ENCODE measurements at regions not wholly inside any gene's neighbourhood (a gene's known extent, or its start where the extent isn't known, plus 50 kb on each side); places are given as distances from the start of the nearest gene placed in this dataset.

DNA sequence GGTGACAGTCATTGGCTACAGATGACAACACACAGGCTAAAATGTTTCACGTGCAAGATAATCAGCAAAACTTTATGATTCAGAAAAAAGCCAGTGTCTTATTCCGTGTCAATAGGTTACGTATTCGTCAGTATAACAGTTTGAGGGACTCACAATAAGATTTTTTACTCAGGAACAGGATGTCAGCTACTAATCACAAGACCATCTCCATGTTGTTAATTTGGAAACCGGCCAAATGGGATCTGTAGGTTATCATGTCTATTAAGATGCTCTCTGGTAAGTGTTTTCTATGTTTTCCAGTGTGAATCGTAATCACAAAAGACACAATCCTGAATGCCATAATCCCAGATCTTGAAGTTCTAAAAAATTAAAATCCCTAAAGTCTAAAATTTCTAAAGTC is 197.3 kb downstream of the ETV1 start:
- H3K9me1 ChIP-seq (replicated peaks; ENCODE audit: control insufficient read depth, extremely low read depth, insufficient read depth, low read length), result no peaks in the 10 kb centered on the region
- ChIA-PET POLR2A (no interaction called here), CTCF (no interaction called here)
- no peak overlapping the region for H3K4me3 ChIP-seq (replicated peaks in 1 of 3; ENCODE audit: insufficient read depth in 1 of 3, low read depth in 1 of 3, low read length in 3 of 3)
- no peaks in the 10 kb centered on the region for H3K79me2 ChIP-seq (ENCODE audit: control insufficient read depth, insufficient read depth, low read length)
- H3K9ac ChIP-seq (replicated peaks; ENCODE audit: extremely low read depth, insufficient read depth, low read length), result no peak overlapping the region
- no TSS peak for BruUV-seq (replicated peaks)
- H3K4me1 ChIP-seq (ENCODE audit: control insufficient read depth, extremely low read depth, insufficient read depth, low read length), result no peaks in the 10 kb centered on the region
- TF ChIP-seq, protein P1, sequence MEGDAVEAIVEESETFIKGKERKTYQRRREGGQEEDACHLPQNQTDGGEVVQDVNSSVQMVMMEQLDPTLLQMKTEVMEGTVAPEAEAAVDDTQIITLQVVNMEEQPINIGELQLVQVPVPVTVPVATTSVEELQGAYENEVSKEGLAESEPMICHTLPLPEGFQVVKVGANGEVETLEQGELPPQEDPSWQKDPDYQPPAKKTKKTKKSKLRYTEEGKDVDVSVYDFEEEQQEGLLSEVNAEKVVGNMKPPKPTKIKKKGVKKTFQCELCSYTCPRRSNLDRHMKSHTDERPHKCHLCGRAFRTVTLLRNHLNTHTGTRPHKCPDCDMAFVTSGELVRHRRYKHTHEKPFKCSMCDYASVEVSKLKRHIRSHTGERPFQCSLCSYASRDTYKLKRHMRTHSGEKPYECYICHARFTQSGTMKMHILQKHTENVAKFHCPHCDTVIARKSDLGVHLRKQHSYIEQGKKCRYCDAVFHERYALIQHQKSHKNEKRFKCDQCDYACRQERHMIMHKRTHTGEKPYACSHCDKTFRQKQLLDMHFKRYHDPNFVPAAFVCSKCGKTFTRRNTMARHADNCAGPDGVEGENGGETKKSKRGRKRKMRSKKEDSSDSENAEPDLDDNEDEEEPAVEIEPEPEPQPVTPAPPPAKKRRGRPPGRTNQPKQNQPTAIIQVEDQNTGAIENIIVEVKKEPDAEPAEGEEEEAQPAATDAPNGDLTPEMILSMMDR (IDR thresholded peaks at IDR 0.05; ENCODE audit: extremely low read depth in 1 of 2, insufficient read depth in 1 of 2, low read depth in 1 of 2, low read length in 2 of 2), result no peak
- TF ChIP-seq MYC (IDR thresholded peaks at IDR 0.05; ENCODE audit: low read depth, low read length) (no peak), FOS (IDR thresholded peaks at IDR 0.05; ENCODE audit: borderline replicate concordance, insufficient read depth, low read length) (no peak), JUN (IDR thresholded peaks at IDR 0.05; ENCODE audit: borderline replicate concordance, insufficient read depth, insufficient read length, low read depth) (no peak), POLR2AphosphoS5 (IDR thresholded peaks at IDR 0.05; ENCODE audit: insufficient read depth, low read depth, low read length) (no peak), POLR2A (IDR thresholded peaks at IDR 0.05; ENCODE audit: low read depth, low read length) (no peak), EZH2 (IDR thresholded peaks at IDR 0.05; ENCODE audit: borderline replicate concordance, low read depth, low read length, severe bottlenecking) (no peak), GATA2 (IDR thresholded peaks at IDR 0.05; ENCODE audit: insufficient read depth, insufficient read length, low read depth, low read length) (no peak)
- TF ChIP-seq, protein P2, sequence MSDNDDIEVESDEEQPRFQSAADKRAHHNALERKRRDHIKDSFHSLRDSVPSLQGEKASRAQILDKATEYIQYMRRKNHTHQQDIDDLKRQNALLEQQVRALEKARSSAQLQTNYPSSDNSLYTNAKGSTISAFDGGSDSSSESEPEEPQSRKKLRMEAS (IDR thresholded peaks at IDR 0.05; ENCODE audit: insufficient read depth, insufficient read length), result no peak
- intact Hi-C loops (cut with micrococcal nuclease) (no loop called here), dilution Hi-C loops (cut with MboI; ENCODE audit: extremely low pct_ligation_motif_present, low sequenced_read_pairs) (no loop called here)
- H3K9me3 ChIP-seq (replicated peaks; ENCODE audit: control insufficient read depth, insufficient read depth, low read length), result no peaks in the 10 kb centered on the region
- DNase-seq (ENCODE audit: low read depth, low spot score), result no peak
- no peaks in the 10 kb centered on the region for H4K20me1 ChIP-seq (replicated peaks; ENCODE audit: control insufficient read depth, extremely low read depth, insufficient read depth, low read length)
- H3K4me2 ChIP-seq (ENCODE audit: insufficient read depth, low read length), result no peak overlapping the region
- no peak for FAIRE-seq
- no peak overlapping the region for H2AFZ ChIP-seq (ENCODE audit: low read depth, low read length)
- no peaks in the 10 kb centered on the region for H3K27me3 ChIP-seq (ENCODE audit: control insufficient read depth in 2 of 2, insufficient read depth in 2 of 2, low read length in 2 of 2)
- no peaks in the 10 kb centered on the region for H3K36me3 ChIP-seq (ENCODE audit: control insufficient read depth in 2 of 2, extremely low read depth in 1 of 2, insufficient read depth in 2 of 2, low read length in 2 of 2)
- H3K27ac ChIP-seq (ENCODE audit: insufficient read depth, low read depth, low read length), result no peak overlapping the region

Measured in endothelial cell of umbilical vein (primary cell).